ENCODE measurements at regions not wholly inside any gene's neighbourhood (a gene's known extent, or its start where the extent isn't known, plus 50 kb on each side); places are given as distances from the start of the nearest gene placed in this dataset.

DNA sequence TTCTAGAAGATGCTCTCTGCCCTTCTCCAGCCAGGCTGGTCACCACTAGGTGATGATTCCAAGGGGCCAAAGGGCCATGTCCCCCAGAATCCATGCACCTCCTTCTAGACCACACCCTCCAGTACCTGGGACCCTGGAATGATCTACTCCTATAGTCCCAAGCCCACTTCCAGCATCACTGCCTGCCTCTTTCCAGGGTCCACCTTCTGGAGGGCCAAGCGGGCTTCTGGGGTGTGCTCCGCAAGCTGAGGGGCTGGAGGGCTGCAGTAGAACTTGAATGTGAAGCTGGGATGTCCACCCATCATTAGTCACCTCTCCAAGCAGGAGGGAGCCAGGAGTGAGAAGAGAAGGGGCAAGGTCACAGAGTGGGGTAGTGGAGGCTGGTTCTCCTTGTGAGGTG, 234.4 kb upstream of the MYO3A start:
- TF ChIP-seq, protein P1, sequence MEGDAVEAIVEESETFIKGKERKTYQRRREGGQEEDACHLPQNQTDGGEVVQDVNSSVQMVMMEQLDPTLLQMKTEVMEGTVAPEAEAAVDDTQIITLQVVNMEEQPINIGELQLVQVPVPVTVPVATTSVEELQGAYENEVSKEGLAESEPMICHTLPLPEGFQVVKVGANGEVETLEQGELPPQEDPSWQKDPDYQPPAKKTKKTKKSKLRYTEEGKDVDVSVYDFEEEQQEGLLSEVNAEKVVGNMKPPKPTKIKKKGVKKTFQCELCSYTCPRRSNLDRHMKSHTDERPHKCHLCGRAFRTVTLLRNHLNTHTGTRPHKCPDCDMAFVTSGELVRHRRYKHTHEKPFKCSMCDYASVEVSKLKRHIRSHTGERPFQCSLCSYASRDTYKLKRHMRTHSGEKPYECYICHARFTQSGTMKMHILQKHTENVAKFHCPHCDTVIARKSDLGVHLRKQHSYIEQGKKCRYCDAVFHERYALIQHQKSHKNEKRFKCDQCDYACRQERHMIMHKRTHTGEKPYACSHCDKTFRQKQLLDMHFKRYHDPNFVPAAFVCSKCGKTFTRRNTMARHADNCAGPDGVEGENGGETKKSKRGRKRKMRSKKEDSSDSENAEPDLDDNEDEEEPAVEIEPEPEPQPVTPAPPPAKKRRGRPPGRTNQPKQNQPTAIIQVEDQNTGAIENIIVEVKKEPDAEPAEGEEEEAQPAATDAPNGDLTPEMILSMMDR (IDR thresholded peaks at IDR 0.05): no peak
- no peak for TF ChIP-seq POLR2A (IDR thresholded peaks at IDR 0.05)
